ENCODE measurements at regions not wholly inside any gene's neighbourhood (a gene's known extent, or its start where the extent isn't known, plus 50 kb on each side); places are given as distances from the start of the nearest gene placed in this dataset.

GRCh38 chr2:172285010-172285621 is 142.3 kb upstream of the ITGA6 start:
- no peaks in the 10 kb centered on the region for H3K4me1 ChIP-seq (ENCODE audit: insufficient read depth)
- H3K36me3 ChIP-seq (ENCODE audit: insufficient read depth) = no peaks in the 10 kb centered on the region
- H3K4me3 ChIP-seq (ENCODE audit: low read depth, low read length) = no peak overlapping the region
- DNase-seq (ENCODE audit: extremely low spot score) = no peak
- WGBS = 41% methylated on average over 5 of the region's 5 CpGs
- H3K27ac ChIP-seq (ENCODE audit: low read depth) = no peak overlapping the region

- no peak overlapping the region for H3K4me3 ChIP-seq (ENCODE audit: low read depth, low read length)
- no peaks in the 10 kb centered on the region for H3K4me1 ChIP-seq (ENCODE audit: insufficient read depth)
- WGBS = 72% methylated on average over 9 of the region's 9 CpGs
- no peaks in the 10 kb centered on the region for H3K36me3 ChIP-seq (ENCODE audit: insufficient read depth)
- DNase-seq (ENCODE audit: extremely low spot score) = no peak
- H3K27ac ChIP-seq (ENCODE audit: low read depth) = no peak overlapping the region
Measured at GRCh38 chr2:172285760-172286159, 141.6 kb upstream of the ITGA6 start.

GRCh38 chr2:172287190-172287589 is 140.2 kb upstream of the ITGA6 start:
- no peak for DNase-seq (ENCODE audit: extremely low spot score)
- Histone ChIP-seq H3K36me3 (ENCODE audit: insufficient read depth) (no peaks in the 10 kb centered on the region), H3K4me3 (ENCODE audit: low read depth, low read length) (no peak overlapping the region), H3K27ac (ENCODE audit: low read depth) (no peak overlapping the region), H3K4me1 (ENCODE audit: insufficient read depth) (no peaks in the 10 kb centered on the region)

- WGBS = 57% methylated on average over 6 of the region's 6 CpGs
Measured at GRCh38 chr2:172287605-172288315, 139.6 kb upstream of the ITGA6 start.

GRCh38 chr2:172288603-172289002 is 138.8 kb upstream of the ITGA6 start:
- H3K4me3 ChIP-seq (ENCODE audit: low read depth, low read length) = no peak overlapping the region
- H3K4me1 ChIP-seq (ENCODE audit: insufficient read depth) = no peaks in the 10 kb centered on the region
- no peak for DNase-seq (ENCODE audit: extremely low spot score)
- no peak overlapping the region for H3K27ac ChIP-seq (ENCODE audit: low read depth)
- no peaks in the 10 kb centered on the region for H3K36me3 ChIP-seq (ENCODE audit: insufficient read depth)
- WGBS = 46% methylated on average over 1 of the region's 1 CpG

More at GRCh38 chr2:172287605-172288315, 139.6 kb upstream of the ITGA6 start:
- Histone ChIP-seq H3K36me3 (ENCODE audit: insufficient read depth) (no peaks in the 10 kb centered on the region), H3K4me1 (ENCODE audit: insufficient read depth) (no peaks in the 10 kb centered on the region), H3K27ac (ENCODE audit: low read depth) (no peak overlapping the region), H3K4me3 (ENCODE audit: low read depth, low read length) (no peak overlapping the region)
- no peak for DNase-seq (ENCODE audit: extremely low spot score)

GRCh38 chr2:172293952-172294351 is 133.4 kb upstream of the ITGA6 start:
- no peak overlapping the region for H3K27ac ChIP-seq (ENCODE audit: low read depth)
- WGBS = 46% methylated on average over 6 of the region's 6 CpGs
- H3K4me3 ChIP-seq (ENCODE audit: low read depth, low read length) = no peak overlapping the region
- DNase-seq (ENCODE audit: extremely low spot score) = no peak
- no peaks in the 10 kb centered on the region for H3K4me1 ChIP-seq (ENCODE audit: insufficient read depth)
- no peaks in the 10 kb centered on the region for H3K36me3 ChIP-seq (ENCODE audit: insufficient read depth)

- no peak for DNase-seq (ENCODE audit: extremely low spot score)
- WGBS = 78% methylated on average over 1 of the region's 1 CpG
Measured at GRCh38 chr2:172294983-172295382, 132.4 kb upstream of the ITGA6 start.

GRCh38 chr2:172295677-172296076 is 131.7 kb upstream of the ITGA6 start:
- no peaks in the 10 kb centered on the region for H3K36me3 ChIP-seq (ENCODE audit: insufficient read depth)
- DNase-seq (ENCODE audit: extremely low spot score) = no peak
- 86% methylated on average over 4 of the region's 4 CpGs for WGBS
- H3K4me1 ChIP-seq (ENCODE audit: insufficient read depth) = no peaks in the 10 kb centered on the region
- no peak overlapping the region for H3K27ac ChIP-seq (ENCODE audit: low read depth)
- H3K4me3 ChIP-seq (ENCODE audit: low read depth, low read length) = no peak overlapping the region

More at GRCh38 chr2:172294983-172295382, 132.4 kb upstream of the ITGA6 start:
- no peak overlapping the region for H3K4me3 ChIP-seq (ENCODE audit: low read depth, low read length)
- H3K36me3 ChIP-seq (ENCODE audit: insufficient read depth) = no peaks in the 10 kb centered on the region
- no peak overlapping the region for H3K27ac ChIP-seq (ENCODE audit: low read depth)
- no peaks in the 10 kb centered on the region for H3K4me1 ChIP-seq (ENCODE audit: insufficient read depth)

- Histone ChIP-seq H3K27ac (ENCODE audit: low read depth) (no peak overlapping the region), H3K4me1 (ENCODE audit: insufficient read depth) (no peaks in the 10 kb centered on the region), H3K4me3 (ENCODE audit: low read depth, low read length) (no peak overlapping the region), H3K36me3 (ENCODE audit: insufficient read depth) (no peaks in the 10 kb centered on the region)
- DNase-seq (ENCODE audit: extremely low spot score) = no peak
- 54% methylated on average over 6 of the region's 6 CpGs for WGBS
Measured at GRCh38 chr2:172296267-172297046, 130.9 kb upstream of the ITGA6 start.

GRCh38 chr2:172297531-172297930 is 129.9 kb upstream of the ITGA6 start:
- Histone ChIP-seq H3K36me3 (ENCODE audit: insufficient read depth) (no peaks in the 10 kb centered on the region), H3K27ac (ENCODE audit: low read depth) (no peak overlapping the region), H3K4me3 (ENCODE audit: low read depth, low read length) (no peak overlapping the region), H3K4me1 (ENCODE audit: insufficient read depth) (no peaks in the 10 kb centered on the region)
- DNase-seq (ENCODE audit: extremely low spot score) = no peak
- WGBS = 42% methylated on average over 3 of the region's 3 CpGs

GRCh38 chr2:172297950-172298349 is 129.4 kb upstream of the ITGA6 start:
- Histone ChIP-seq H3K27ac (ENCODE audit: low read depth) (no peak overlapping the region), H3K4me1 (ENCODE audit: insufficient read depth) (no peaks in the 10 kb centered on the region), H3K36me3 (ENCODE audit: insufficient read depth) (no peaks in the 10 kb centered on the region), H3K4me3 (ENCODE audit: low read depth, low read length) (no peak overlapping the region)
- DNase-seq (ENCODE audit: extremely low spot score) = no peak
- 64% methylated on average over 4 of the region's 4 CpGs for WGBS

GRCh38 chr2:172299741-172300140 is 127.6 kb upstream of the ITGA6 start:
- H3K4me3 ChIP-seq (ENCODE audit: low read depth, low read length) = no peak overlapping the region
- H3K4me1 ChIP-seq (ENCODE audit: insufficient read depth) = no peaks in the 10 kb centered on the region
- no peak for DNase-seq (ENCODE audit: extremely low spot score)
- no peak overlapping the region for H3K27ac ChIP-seq (ENCODE audit: low read depth)
- H3K36me3 ChIP-seq (ENCODE audit: insufficient read depth) = no peaks in the 10 kb centered on the region
- 51% methylated on average over 5 of the region's 5 CpGs for WGBS

GRCh38 chr2:172300851-172301250 is 126.5 kb upstream of the ITGA6 start:
- Histone ChIP-seq H3K27ac (ENCODE audit: low read depth) (no peak overlapping the region), H3K4me1 (ENCODE audit: insufficient read depth) (no peaks in the 10 kb centered on the region), H3K36me3 (ENCODE audit: insufficient read depth) (no peaks in the 10 kb centered on the region), H3K4me3 (ENCODE audit: low read depth, low read length) (no peak overlapping the region)
- 95% methylated on average over 4 of the region's 4 CpGs for WGBS
- DNase-seq (ENCODE audit: extremely low spot score) = no peak

- Histone ChIP-seq H3K4me1 (ENCODE audit: insufficient read depth) (no peaks in the 10 kb centered on the region), H3K36me3 (ENCODE audit: insufficient read depth) (no peaks in the 10 kb centered on the region), H3K4me3 (ENCODE audit: low read depth, low read length) (no peak overlapping the region), H3K27ac (ENCODE audit: low read depth) (no peak overlapping the region)
- 53% methylated on average over 3 of the region's 3 CpGs for WGBS
- DNase-seq (ENCODE audit: extremely low spot score) = no peak
Measured at GRCh38 chr2:172305066-172305465, 122.3 kb upstream of the ITGA6 start.
